ENCODE measurements at regions not wholly inside any gene's neighbourhood (a gene's known extent, or its start where the extent isn't known, plus 50 kb on each side); places are given as distances from the start of the nearest gene placed in this dataset.

DNA sequence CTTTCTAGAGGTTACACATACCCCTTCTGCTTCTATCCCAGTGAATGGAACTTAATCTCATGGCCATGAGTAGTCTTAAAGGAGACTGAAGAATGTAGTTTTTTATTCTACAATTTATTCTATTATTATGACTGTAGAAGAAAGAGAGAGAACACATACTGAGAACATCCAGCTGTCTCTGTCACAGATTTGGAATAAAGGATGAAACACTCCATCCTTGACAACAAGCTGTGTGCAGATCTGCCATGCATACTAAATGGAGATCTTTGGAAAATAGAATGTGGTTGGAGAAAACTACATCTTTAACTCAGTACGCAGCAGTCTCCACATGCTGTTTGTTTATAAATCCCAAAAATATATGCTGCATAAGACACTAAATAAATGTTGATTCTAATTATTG is 54.1 kb upstream of the NUDT7 start:
- DNase-seq, result no peak

DNA sequence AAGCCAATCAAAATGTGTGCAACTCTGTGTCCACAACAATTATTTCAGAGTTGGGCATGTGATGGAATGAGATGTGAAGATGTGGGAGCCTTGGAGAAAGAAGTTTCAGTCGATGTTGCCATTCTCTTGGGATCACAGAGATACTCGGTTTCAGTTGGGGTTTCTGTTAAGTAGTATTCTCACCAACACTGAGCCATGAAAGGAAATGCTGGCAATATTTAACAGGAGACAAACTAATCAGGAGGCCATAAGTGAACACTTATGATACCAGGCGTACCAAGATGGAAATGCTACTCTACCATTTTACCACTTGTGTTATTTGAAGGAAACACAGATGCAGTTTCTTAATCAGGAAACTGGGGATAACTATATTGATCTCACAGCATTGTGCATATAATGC is 53.3 kb upstream of the NUDT7 start:
- DNase-seq, result no peak
